Stimulated activated CD4-positive, alpha-beta T cell treated with anti-CD3 and anti-CD28 coated beads, Interleukin-12 subunit alpha, Interleukin-12 subunit beta, amount 100 ng/mL, for 48 hours (primary cell): ENCODE measurements at regions not wholly inside any gene's neighbourhood (a gene's known extent, or its start where the extent isn't known, plus 50 kb on each side); places are given as distances from the start of the nearest gene placed in this dataset.

Experiments used
- DNase-seq, 3 donors: peaks; one replicate each; pipeline ENCODE4 v3.0.0-alpha.2; 2020; ENCODE audit warnings: low read depth in 2 of 3, low spot score in 1 of 3

DNA sequence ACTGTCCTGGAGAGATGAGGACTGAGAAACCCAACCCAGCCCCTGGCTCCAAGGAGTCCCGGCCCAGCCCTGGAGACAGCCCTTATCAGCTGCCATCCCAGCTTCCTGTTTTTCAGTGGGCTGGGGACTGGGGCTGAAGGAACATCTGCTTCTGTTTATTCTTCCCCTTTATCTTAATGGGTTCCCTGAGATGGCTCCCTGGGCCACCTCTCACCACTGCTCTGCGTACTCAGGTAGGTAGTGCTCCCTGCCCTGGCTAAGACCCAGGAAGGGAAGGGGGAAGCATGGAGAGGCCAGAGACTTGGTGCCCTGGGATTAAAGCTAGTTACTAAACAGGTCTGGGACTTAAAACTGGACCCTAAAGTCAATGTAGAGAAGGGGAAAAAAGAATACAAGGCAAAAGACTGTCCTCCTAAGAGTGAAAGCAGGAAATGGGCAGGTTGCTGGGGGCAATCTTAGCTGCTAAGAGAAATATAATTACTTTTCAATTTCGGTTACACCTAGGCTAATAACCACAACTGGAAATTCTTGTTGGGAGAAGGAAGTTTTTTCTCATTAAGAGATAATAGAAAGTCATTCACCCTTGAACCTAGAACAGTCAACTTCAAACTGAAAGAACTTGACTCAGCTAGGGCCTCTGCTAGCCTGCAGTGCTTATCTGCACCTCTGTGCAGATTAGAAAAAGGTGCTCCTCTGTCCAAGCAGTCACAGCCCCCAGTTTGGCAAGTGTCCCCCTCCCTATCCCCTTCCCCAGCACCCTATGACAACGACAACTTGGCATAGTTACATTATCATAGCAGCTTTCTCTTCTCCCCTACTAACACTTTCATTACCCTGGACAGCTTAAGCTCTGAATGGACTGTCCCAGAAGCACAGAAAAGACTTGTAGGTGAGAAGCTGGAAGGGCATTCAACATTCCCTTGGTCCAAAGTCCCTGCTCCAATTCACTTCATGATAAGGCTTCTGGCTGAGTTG is 65.6 kb upstream of the KDM7A start:
- no peak for DNase-seq

DNA sequence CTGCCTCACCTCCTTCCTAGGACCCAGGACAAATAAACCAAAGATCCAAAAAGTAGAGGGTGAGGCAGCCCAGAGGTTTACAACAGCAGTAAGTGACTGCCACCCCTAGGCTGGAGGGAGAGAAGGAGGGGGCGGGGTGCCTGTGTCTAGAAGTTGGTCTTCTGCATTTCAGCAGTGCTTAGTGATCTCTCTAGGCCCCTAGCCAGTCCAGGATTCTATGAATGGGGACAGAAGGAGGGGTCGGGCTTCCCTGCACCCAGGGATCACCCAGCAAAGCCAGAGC is 62.8 kb upstream of the KDM7A start:
- no peak for DNase-seq

DNA sequence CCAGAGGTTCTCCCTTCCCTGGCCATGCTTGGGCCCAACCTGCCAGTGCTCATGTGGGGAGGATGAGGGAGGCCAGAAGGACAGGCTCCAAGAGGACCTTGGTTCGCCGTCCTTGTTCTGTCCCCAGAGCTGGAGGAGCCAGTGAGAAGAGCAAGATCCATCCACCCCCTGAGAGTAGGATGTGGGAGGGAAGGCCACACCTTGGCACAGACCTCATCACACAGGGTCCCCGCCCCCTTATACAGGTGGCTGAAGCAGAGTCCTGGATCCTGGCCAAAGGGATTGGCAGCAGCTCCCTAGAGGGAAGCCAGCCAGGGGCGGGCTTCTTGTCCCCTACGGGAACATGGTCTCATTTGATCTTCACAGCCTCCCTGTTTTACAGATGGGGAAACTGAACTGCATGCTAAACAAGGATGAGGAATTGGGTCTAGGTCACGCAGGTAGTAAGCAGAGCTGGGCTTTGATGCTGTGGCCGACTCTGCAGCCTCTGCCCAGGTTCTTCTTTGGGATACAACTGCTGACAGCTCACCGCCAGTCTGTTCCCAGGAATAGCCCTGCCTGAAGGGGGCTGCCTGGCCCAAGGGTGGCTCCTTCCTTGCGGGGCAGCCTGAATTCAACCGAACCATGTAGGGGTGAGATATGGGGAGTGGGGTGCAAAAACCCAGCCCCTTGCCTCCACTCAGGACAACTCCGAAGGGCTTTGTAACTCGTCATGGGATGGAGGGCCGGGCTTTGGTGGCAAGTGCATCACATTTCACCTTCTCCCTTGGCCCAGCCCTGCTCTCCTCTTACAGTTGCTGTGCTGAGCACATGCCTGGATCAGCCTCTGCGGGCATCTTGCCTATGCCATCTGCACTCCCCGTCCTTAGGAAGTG is 62.2 kb upstream of the KDM7A start:
- DNase-seq, result no peak

- no peak for DNase-seq
Observed at GRCh38 chr7:140237390-140237789, 60.6 kb upstream of the KDM7A start.

- no peak for DNase-seq
Observed at GRCh38 chr7:140236626-140237025, 59.8 kb upstream of the KDM7A start.

- no peak for DNase-seq
Observed at GRCh38 chr7:140235114-140235513, 58.3 kb upstream of the KDM7A start.

DNA sequence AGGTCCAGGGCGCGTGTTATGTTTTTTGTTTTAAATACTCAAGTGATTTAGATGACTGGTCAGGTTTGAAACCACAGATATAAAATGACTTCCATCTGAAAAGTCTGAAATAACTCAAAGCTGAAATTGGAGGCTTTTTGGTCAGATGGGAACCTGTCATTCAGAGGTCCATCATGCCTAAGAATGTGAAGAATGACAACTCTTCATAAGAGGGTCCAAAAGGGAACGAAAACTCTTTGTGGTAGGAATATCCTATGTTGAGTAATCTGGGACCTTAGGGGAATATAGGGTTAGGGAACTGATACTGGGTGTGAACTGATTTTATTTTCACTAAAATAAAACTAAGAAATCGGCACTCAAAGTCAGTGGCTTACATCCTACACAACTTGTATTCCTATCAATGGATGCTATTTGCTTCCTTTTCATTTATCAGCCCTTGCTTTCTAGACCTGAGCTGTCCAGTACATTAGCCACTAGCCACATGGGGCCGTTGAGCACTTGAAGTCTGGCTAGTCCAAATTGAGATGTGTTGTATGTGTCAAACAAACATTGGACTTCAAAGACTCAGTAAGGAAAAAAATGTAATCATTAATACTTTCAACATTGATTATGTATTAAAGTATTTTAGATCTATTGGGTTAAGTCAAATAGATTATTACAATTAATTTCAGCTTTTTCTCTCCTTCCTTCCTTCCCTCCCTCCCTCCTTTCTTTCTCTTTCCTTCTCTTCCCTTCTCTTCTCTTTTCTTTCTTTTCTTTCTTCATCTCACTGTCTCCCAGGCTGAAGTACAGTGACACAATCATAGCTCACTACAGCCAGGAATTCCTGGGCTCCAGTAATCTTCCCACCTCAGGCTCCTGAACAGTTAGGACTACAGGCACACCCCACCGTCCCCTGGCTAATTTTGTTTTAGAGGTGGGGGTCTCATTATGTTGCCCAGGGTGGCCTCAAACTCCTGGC is 56.5 kb upstream of the KDM7A start:
- no peak for DNase-seq

GRCh38 chr7:140231771-140232491 is 55.1 kb upstream of the KDM7A start:
- DNase-seq, result no peak

DNA sequence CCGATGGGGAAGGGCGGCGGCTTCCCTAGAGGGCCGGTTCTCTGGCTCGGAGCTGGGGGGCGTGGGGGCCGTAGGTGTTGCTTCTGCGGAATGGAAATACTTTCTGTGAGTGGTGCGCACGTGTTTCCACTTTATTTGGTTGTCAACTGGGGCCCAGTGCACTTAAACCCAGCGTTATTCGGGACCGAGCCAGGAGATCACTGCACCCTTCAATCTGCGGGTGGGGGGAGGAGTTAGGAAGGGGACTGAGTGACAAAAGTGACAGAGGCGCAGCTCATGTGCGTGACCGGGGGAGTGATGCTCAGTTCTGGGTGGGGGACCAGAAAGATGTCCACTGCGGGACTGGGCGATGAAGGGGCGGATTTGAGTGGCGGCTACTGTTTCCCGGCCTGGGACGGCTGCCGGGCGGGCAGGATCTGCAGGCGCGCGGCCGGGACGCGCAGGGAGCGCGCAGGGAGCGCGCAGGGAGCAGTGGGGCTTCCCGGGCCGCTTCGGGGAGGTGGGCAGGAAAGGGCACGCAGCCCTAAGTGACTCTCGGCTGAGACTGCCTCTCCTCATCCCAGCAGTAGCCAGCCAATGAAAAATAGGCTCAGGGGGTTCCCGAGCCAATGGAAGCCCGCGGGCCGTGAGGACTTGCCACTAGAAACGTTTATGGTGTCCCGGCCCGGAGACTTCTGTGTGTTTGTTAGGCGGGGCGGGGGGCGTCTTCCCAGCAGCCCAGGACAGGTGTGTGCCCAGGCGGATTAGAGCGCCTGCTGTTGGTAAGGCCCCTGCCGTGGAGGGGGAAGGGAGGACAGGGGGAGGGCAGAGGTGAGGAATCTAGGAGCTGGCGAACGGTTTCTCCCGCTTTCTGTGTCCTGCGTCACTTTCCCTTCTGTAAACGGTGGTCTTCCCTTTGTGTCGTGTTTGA is 54.3 kb upstream of the KDM7A start:
- peak; percentile 58 to 64 (median 58) for DNase-seq

DNA sequence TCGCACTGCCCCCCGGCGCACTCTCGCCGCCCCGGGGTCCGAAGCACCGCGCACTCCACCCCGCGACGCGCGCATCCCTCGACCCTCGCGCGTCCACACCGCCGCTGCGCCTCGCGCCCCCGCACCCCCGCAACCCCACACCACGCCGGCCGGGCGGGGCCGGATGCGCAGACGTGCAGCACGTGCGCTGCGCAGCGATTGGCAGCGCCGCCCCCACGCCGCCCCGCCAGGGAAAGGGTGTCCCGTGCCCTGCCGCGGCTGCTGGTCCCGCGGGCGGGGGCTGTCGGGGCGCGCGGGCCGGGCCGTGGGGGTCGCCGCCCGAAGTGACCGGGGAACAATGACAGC is 53.7 kb upstream of the KDM7A start:
- DNase-seq, result peak; percentile 64 to 80 (median 73)

DNA sequence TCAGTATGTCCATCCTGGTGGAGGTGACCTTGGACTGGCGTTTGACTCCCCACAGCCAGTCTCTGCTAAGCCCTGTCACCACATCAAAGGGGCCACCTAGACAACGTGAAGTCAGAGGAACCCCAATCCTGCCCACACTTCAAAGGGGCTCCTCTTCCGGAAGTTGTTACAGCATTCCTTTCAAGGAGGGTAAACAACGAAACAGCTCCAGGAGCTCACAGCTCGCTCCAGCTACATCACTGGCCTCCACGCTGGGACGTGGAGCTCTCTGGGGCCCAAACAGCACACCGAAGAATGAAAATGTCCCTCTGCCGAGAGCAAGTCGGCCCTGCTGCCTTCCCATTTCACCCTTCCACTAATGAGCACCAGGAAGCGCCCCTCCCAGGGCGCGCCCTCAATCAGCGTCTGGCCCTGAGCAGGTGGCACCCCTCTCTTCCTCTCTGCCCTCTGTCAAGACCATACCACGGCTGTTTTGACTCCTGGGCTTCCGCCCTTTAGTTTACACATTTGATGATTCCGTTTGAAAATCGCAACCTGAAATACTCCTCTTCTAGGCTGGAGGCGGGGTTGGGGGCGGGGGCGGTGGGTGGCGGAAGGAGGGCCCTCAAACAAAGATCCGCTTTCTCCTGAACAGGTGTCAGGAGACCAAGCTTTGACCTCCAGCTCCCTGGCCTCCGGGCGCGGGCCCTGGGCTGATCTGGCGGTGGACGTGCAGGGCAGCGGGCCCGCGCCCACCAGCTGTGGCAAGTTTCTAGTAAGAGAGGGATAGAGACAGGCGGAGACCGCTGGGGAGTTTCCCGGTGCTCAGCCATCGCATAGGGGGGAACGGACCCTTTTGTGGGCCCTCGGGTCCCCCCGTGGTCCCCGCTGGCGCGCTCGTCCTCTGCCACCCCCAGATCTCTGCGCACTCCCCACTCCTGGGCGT is 53.1 kb upstream of the KDM7A start:
- DNase-seq, result peak; percentile 44 to 46 (median 45)

DNA sequence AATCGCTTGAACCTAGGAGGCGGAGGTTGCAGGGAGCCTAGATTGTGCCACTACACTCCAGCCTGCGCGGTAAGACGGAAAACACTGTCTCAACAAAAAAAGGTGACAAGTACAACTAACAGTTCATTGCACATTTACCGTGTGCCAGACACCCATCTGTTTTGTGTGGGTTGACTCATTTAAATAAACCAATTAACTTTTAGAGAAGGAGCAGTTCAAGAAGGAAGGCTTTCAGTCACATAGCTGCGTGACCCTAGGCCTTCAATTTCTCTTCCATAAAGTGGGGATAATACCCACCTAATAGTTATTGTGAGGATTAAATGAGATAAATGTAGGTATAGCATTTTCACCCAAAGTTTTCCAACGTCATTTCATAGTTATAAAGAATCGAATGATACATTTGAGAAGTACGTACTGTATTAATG is 52.3 kb upstream of the KDM7A start:
- DNase-seq, result no peak
